ENCODE measurements at regions not wholly inside any gene's neighbourhood (a gene's known extent, or its start where the extent isn't known, plus 50 kb on each side); places are given as distances from the start of the nearest gene placed in this dataset.
A peak's percentile ranks its signal among the peaks of the same experiment; 100 is the strongest.

GRCh38 chr6:80767808-80768207, 661.3 kb downstream of the BCKDHB start:
- in situ Hi-C loops (cut with HindIII; ENCODE audit: low sequenced_read_pairs), result no loop called here
- H3K4me3 ChIP-seq (ENCODE audit: low read depth, low read length), result no peak overlapping the region
- DNase-seq (ENCODE audit: low read depth), result peak; percentile 81
- no peak for TF ChIP-seq CTCF (IDR thresholded peaks at IDR 0.05; ENCODE audit: low read depth, low read length, missing control alignments)

GRCh38 chr6:80744213-80744612, 637.7 kb downstream of the BCKDHB start:
- no peak for DNase-seq (ENCODE audit: low read depth)
- TF ChIP-seq CTCF (IDR thresholded peaks at IDR 0.05; ENCODE audit: low read depth, low read length, missing control alignments), result no peak
- in situ Hi-C loops (cut with HindIII; ENCODE audit: low sequenced_read_pairs), result no loop called here
- H3K4me3 ChIP-seq (ENCODE audit: low read depth, low read length), result no peak overlapping the region

- peak; percentile 49 for DNase-seq (ENCODE audit: low read depth)
- in situ Hi-C loops (cut with HindIII; ENCODE audit: low sequenced_read_pairs), result no loop called here
- TF ChIP-seq CTCF (IDR thresholded peaks at IDR 0.05; ENCODE audit: low read depth, low read length, missing control alignments), result peak; percentile 44
- no peak overlapping the region for H3K4me3 ChIP-seq (ENCODE audit: low read depth, low read length)
These were observed 636.0 kb downstream of the BCKDHB start for GRCh38 chr6:80742481-80742880.

- in situ Hi-C loops (cut with HindIII; ENCODE audit: low sequenced_read_pairs), result no loop called here
- H3K4me3 ChIP-seq (ENCODE audit: low read depth, low read length), result no peak overlapping the region
- TF ChIP-seq CTCF (IDR thresholded peaks at IDR 0.05; ENCODE audit: low read depth, low read length, missing control alignments), result no peak
- peak; percentile 5 for DNase-seq (ENCODE audit: low read depth)
These were observed 627.2 kb downstream of the BCKDHB start for GRCh38 chr6:80733641-80734040.

- in situ Hi-C loops (cut with HindIII; ENCODE audit: low sequenced_read_pairs), result no loop called here
- DNase-seq (ENCODE audit: low read depth), result no peak
- no peak overlapping the region for H3K4me3 ChIP-seq (ENCODE audit: low read depth, low read length)
- TF ChIP-seq CTCF (IDR thresholded peaks at IDR 0.05; ENCODE audit: low read depth, low read length, missing control alignments), result no peak
These were observed 622.4 kb downstream of the BCKDHB start for GRCh38 chr6:80728830-80729229.

- DNase-seq (ENCODE audit: low read depth), result no peak
- no peak overlapping the region for H3K4me3 ChIP-seq (ENCODE audit: low read depth, low read length)
- in situ Hi-C loops (cut with HindIII; ENCODE audit: low sequenced_read_pairs), result no loop called here
- TF ChIP-seq CTCF (IDR thresholded peaks at IDR 0.05; ENCODE audit: low read depth, low read length, missing control alignments), result no peak
These were observed 621.8 kb downstream of the BCKDHB start for GRCh38 chr6:80728101-80728750.
